ENCODE measurements at regions not wholly inside any gene's neighbourhood (a gene's known extent, or its start where the extent isn't known, plus 50 kb on each side); places are given as distances from the start of the nearest gene placed in this dataset.

- TF ChIP-seq ZNF274 (IDR thresholded peaks at IDR 0.05; ENCODE audit: borderline replicate concordance, extremely low read depth, low read length), result no peak
- no peak for TF ChIP-seq CTCF (IDR thresholded peaks at IDR 0.05; ENCODE audit: control extremely low read depth in 1 of 3, insufficient read depth in 1 of 3, low read depth in 1 of 3, low read length in 3 of 3)
- TF ChIP-seq EZH2 (IDR thresholded peaks at IDR 0.05; ENCODE audit: low read depth, low read length, severe bottlenecking), result no peak
- TF ChIP-seq MAX (IDR thresholded peaks at IDR 0.05), result no peak
- no peak for TF ChIP-seq POLR2AphosphoS5 (IDR thresholded peaks at IDR 0.05; ENCODE audit: low read depth, low read length)
- TF ChIP-seq POLR2A (IDR thresholded peaks at IDR 0.05; ENCODE audit: control extremely low read depth in 1 of 2, low read depth in 2 of 2, low read length in 2 of 2), result no peak
- no peak for TF ChIP-seq MAFK (IDR thresholded peaks at IDR 0.05; ENCODE audit: low read depth, low read length)
- no peak for TF ChIP-seq RFX5 (IDR thresholded peaks at IDR 0.05; ENCODE audit: borderline replicate concordance, low read depth, low read length)
- TF ChIP-seq PHF8 (conservative IDR thresholded peaks at IDR 0.05; ENCODE audit: low read depth, low read length), result no peak
- no peak for TF ChIP-seq CREB1 (IDR thresholded peaks at IDR 0.05)
- TF ChIP-seq, protein P1, sequence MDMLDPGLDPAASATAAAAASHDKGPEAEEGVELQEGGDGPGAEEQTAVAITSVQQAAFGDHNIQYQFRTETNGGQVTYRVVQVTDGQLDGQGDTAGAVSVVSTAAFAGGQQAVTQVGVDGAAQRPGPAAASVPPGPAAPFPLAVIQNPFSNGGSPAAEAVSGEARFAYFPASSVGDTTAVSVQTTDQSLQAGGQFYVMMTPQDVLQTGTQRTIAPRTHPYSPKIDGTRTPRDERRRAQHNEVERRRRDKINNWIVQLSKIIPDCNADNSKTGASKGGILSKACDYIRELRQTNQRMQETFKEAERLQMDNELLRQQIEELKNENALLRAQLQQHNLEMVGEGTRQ (IDR thresholded peaks at IDR 0.05; ENCODE audit: low read length), result no peak
These were observed 576.5 kb downstream of the TLE1 start for GRCh38 chr9:81112627-81113452.
